Peyer's patch (tissue), 4 donors: ENCODE measurements at regions not wholly inside any gene's neighbourhood (a gene's known extent, or its start where the extent isn't known, plus 50 kb on each side); places are given as distances from the start of the nearest gene placed in this dataset.

Experiments
- CTCF ChIP-seq, 6 experiments: fragments of 450-650 bp in 4 of 6; fragments of 200-600 bp in 2 of 6; sonication (generic) in 1 of 6; IDR thresholded peaks; one replicate each; pipeline ENCODE4 v1.5.1; 2017 to 2019; ENCODE audit warnings: antibody characterized with exemption in 6 of 6, mild to moderate bottlenecking in 3 of 6, moderate library complexity in 1 of 6
- POLR2A ChIP-seq, 2 donors: fragments of 450-650 bp; IDR thresholded peaks; one replicate each; pipeline ENCODE4 v1.5.1; 2017; ENCODE audit warnings: antibody characterized with exemption in 2 of 2, mild to moderate bottlenecking in 2 of 2, moderate library complexity in 2 of 2

- no peak for TF ChIP-seq POLR2A (IDR thresholded peaks at IDR 0.05)
- TF ChIP-seq CTCF (IDR thresholded peaks at IDR 0.05) = no peak
Observed at GRCh38 chr4:181810711-181811110, 432.5 kb upstream of the TENM3 start.
